GM21737 (cell line): ENCODE measurements at regions not wholly inside any gene's neighbourhood (a gene's known extent, or its start where the extent isn't known, plus 50 kb on each side); places are given as distances from the start of the nearest gene placed in this dataset.

Experiments used
- ATAC-seq: cut with Tn5 transposase; IDR thresholded peaks from one replicate; pipeline ENCODE4 v1.9.1; 2021; ENCODE audit warnings: mild to moderate bottlenecking, moderate library complexity; ENCODE audit not compliant: unreplicated experiment

GRCh38 chr2:160994141-160995002, 165.9 kb upstream of the TANK start:
- ATAC-seq, result peak; percentile 83

GRCh38 chr2:160996584-160996983, 163.6 kb upstream of the TANK start:
- ATAC-seq, result no peak

- ATAC-seq, result no peak
Observed at GRCh38 chr2:161004379-161004778, 155.8 kb upstream of the TANK start.

GRCh38 chr2:161005170-161005569, 155.1 kb upstream of the TANK start:
- no peak for ATAC-seq

GRCh38 chr2:161008311-161008710, 151.9 kb upstream of the TANK start:
- ATAC-seq, result no peak

- ATAC-seq, result no peak
Observed at GRCh38 chr2:161010503-161011015, 149.7 kb upstream of the TANK start.

GRCh38 chr2:161017780-161018470, 142.3 kb upstream of the TANK start:
- no peak for ATAC-seq

- no peak for ATAC-seq
Observed at GRCh38 chr2:161019311-161019710, 140.9 kb upstream of the TANK start.

GRCh38 chr2:161020437-161020836, 139.8 kb upstream of the TANK start:
- ATAC-seq, result no peak

GRCh38 chr2:161028581-161028980, 131.6 kb upstream of the TANK start:
- ATAC-seq, result no peak

GRCh38 chr2:161029321-161029720, 130.9 kb upstream of the TANK start:
- no peak for ATAC-seq

- no peak for ATAC-seq
Observed at GRCh38 chr2:161030260-161031063, 129.8 kb upstream of the TANK start.

GRCh38 chr2:161031511-161031910, 128.7 kb upstream of the TANK start:
- ATAC-seq, result no peak

- ATAC-seq, result no peak
Observed at GRCh38 chr2:161032635-161033034, 127.6 kb upstream of the TANK start.

- ATAC-seq, result no peak
Observed at GRCh38 chr2:161033059-161033660, 127.1 kb upstream of the TANK start.

GRCh38 chr2:161036926-161037325, 123.3 kb upstream of the TANK start:
- ATAC-seq, result no peak

- no peak for ATAC-seq
Observed at GRCh38 chr2:161039071-161039470, 121.2 kb upstream of the TANK start.

- ATAC-seq, result no peak
Observed at GRCh38 chr2:161041356-161041755, 118.9 kb upstream of the TANK start.

GRCh38 chr2:161042990-161043625, 117.1 kb upstream of the TANK start:
- no peak for ATAC-seq

- no peak for ATAC-seq
Observed at GRCh38 chr2:161044095-161044865, 115.9 kb upstream of the TANK start.
